ENCODE measurements at regions not wholly inside any gene's neighbourhood (a gene's known extent, or its start where the extent isn't known, plus 50 kb on each side); places are given as distances from the start of the nearest gene placed in this dataset.

GRCh38 chr15:70504988-70505387 lies 258.4 kb downstream of the UACA start:
- in situ Hi-C loops (cut with MboI; ENCODE audit: low pct_unique_long_range_greater_than_20kb, low sequenced_read_pairs, unreplicated experiment) = no loop called here
- TF ChIP-seq CTCF (IDR thresholded peaks at IDR 0.05; ENCODE audit: extremely low read depth, insufficient read depth, missing control alignments) = no peak
- DNase-seq (ENCODE audit: low spot score) = no peak

- in situ Hi-C loops (cut with MboI; ENCODE audit: low pct_unique_long_range_greater_than_20kb, low sequenced_read_pairs, unreplicated experiment) = no loop called here
- no peak for TF ChIP-seq CTCF (IDR thresholded peaks at IDR 0.05; ENCODE audit: extremely low read depth, insufficient read depth, missing control alignments)
- peak; percentile 72 for DNase-seq (ENCODE audit: low spot score)
Measured at GRCh38 chr15:70504299-70504951, 258.9 kb downstream of the UACA start.

GRCh38 chr15:70503798-70504298 lies 259.5 kb downstream of the UACA start:
- TF ChIP-seq CTCF (IDR thresholded peaks at IDR 0.05; ENCODE audit: extremely low read depth, insufficient read depth, missing control alignments) = no peak
- in situ Hi-C loops (cut with MboI; ENCODE audit: low pct_unique_long_range_greater_than_20kb, low sequenced_read_pairs, unreplicated experiment) = no loop called here
- no peak for DNase-seq (ENCODE audit: low spot score)

- no peak for TF ChIP-seq CTCF (IDR thresholded peaks at IDR 0.05; ENCODE audit: extremely low read depth, insufficient read depth, missing control alignments)
- DNase-seq (ENCODE audit: low spot score) = peak; percentile 75
- in situ Hi-C loops (cut with MboI; ENCODE audit: low pct_unique_long_range_greater_than_20kb, low sequenced_read_pairs, unreplicated experiment) = no loop called here
Measured at GRCh38 chr15:70503073-70503745, 260.1 kb downstream of the UACA start.

GRCh38 chr15:70502529-70502928 lies 260.8 kb downstream of the UACA start:
- DNase-seq (ENCODE audit: low spot score) = no peak
- in situ Hi-C loops (cut with MboI; ENCODE audit: low pct_unique_long_range_greater_than_20kb, low sequenced_read_pairs, unreplicated experiment) = no loop called here
- no peak for TF ChIP-seq CTCF (IDR thresholded peaks at IDR 0.05; ENCODE audit: extremely low read depth, insufficient read depth, missing control alignments)

GRCh38 chr15:70501849-70502248 lies 261.5 kb downstream of the UACA start:
- in situ Hi-C loops (cut with MboI; ENCODE audit: low pct_unique_long_range_greater_than_20kb, low sequenced_read_pairs, unreplicated experiment) = no loop called here
- no peak for DNase-seq (ENCODE audit: low spot score)

More at GRCh38 chr15:70501849-70502248, 261.5 kb downstream of the UACA start:
- no peak for TF ChIP-seq CTCF (IDR thresholded peaks at IDR 0.05; ENCODE audit: extremely low read depth, insufficient read depth, missing control alignments)

Data from GM13977 (cell line).